ENCODE measurements at regions not wholly inside any gene's neighbourhood (a gene's known extent, or its start where the extent isn't known, plus 50 kb on each side); places are given as distances from the start of the nearest gene placed in this dataset.
"Not testable (repeated sequence)": the region's sequence is repeated elsewhere in the genome, so short reads cannot be mapped to it uniquely, and the experiment has no call there.

DNA sequence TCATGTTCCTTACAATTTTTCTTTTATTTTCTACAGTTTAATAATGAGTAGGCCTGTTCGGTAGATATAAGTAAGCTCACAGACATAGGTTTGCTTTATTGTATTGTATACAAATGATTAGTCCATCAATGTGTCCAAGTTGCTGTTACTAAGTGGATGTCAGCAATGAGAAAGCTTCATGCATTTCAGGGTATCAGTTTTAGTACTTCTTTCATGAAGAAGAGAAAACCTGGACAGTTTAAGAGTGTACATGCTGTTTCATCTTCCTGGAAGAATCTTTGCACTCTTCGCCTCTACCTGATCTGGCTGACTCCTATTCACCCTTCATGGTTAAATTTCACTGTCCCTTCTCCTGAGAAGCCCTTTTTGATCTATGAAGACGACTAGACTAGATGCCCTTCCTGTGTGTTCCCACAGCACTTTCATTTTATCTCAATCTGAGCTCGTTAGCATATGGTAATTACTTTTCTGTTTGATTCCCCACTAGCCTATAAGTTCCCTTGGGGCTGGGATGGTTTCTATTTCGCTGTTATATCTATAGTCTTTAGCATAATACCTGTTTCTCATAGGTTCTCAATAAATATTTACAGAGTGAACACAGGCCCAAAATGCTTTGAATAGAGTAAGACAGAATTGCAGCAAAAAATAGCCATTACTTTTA lies 70.7 kb downstream of the CETN3 start:
- TF ChIP-seq, protein P1, sequence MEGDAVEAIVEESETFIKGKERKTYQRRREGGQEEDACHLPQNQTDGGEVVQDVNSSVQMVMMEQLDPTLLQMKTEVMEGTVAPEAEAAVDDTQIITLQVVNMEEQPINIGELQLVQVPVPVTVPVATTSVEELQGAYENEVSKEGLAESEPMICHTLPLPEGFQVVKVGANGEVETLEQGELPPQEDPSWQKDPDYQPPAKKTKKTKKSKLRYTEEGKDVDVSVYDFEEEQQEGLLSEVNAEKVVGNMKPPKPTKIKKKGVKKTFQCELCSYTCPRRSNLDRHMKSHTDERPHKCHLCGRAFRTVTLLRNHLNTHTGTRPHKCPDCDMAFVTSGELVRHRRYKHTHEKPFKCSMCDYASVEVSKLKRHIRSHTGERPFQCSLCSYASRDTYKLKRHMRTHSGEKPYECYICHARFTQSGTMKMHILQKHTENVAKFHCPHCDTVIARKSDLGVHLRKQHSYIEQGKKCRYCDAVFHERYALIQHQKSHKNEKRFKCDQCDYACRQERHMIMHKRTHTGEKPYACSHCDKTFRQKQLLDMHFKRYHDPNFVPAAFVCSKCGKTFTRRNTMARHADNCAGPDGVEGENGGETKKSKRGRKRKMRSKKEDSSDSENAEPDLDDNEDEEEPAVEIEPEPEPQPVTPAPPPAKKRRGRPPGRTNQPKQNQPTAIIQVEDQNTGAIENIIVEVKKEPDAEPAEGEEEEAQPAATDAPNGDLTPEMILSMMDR (IDR thresholded peaks at IDR 0.05; ENCODE audit: insufficient read depth, low read depth, low read length, missing control alignments): no peak
- H3K4me3 ChIP-seq (ENCODE audit: low read length): no peak overlapping the region
- no peak for DNase-seq (ENCODE audit: low read depth)

- H3K4me3 ChIP-seq (ENCODE audit: low read length): no peak overlapping the region
- no peak for DNase-seq (ENCODE audit: low read depth)
- TF ChIP-seq, protein P1 (IDR thresholded peaks at IDR 0.05; ENCODE audit: insufficient read depth, low read depth, low read length, missing control alignments): no peak
These were observed 72.0 kb downstream of the CETN3 start for GRCh38 chr5:90337449-90338052.

- TF ChIP-seq, protein P1 (IDR thresholded peaks at IDR 0.05; ENCODE audit: insufficient read depth, low read depth, low read length, missing control alignments): no peak
- no peak for DNase-seq (ENCODE audit: low read depth)
These were observed 72.8 kb downstream of the CETN3 start for GRCh38 chr5:90336752-90337151.

DNA sequence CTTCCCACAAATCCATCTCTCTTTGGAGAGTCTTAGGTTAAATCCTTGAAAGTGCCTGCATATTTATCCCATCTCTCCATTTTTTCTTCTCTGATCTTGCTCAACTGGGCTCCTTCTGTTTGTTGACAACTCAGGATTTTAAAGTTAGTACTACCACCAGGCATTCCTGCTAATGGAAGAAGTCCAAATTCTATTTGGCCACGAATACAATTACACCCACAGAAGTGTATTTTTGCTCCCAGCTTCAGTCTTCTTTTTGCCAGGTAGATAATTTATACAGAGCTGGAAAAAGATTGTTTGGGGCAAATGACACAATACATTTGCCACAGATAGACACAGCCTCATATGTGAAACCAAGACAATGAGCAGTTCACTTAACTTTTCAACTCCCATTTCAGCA lies 74.8 kb downstream of the CETN3 start:
- no peak for DNase-seq (ENCODE audit: low read depth)
- TF ChIP-seq, protein P1 (IDR thresholded peaks at IDR 0.05; ENCODE audit: insufficient read depth, low read depth, low read length, missing control alignments): no peak

More at GRCh38 chr5:90336752-90337151, 72.8 kb downstream of the CETN3 start:
- no peak overlapping the region for H3K4me3 ChIP-seq (ENCODE audit: low read length)

DNA sequence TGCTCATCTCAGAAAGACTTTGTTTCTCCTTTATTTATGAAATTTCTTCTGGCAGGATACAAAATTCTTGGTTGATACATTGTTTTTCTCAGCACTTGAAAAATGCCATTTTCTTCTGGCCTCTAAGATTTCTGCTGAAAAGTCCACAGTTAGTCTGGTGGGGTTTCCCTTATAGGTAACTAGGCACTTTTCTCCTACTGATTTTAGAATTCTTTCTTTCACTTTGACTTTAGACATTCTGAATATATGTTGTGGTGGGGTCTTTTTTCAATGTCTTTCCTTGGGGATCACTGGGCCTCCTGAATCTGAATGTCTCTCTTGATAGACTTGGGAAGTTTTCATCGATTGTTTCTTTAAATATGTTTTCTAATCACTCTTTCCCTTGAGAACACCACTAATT lies 79.6 kb downstream of the CETN3 start:
- H3K4me3 ChIP-seq (ENCODE audit: low read length): no peak overlapping the region
- DNase-seq (ENCODE audit: low read depth): no peak
- TF ChIP-seq, protein P1 (IDR thresholded peaks at IDR 0.05; ENCODE audit: insufficient read depth, low read depth, low read length, missing control alignments): no peak

More for the DNA sequence above, 74.8 kb downstream of the CETN3 start:
- H3K4me3 ChIP-seq (ENCODE audit: low read length): no peak overlapping the region

GRCh38 chr5:90326995-90327394 lies 82.6 kb downstream of the CETN3 start:
- DNase-seq (ENCODE audit: low read depth): no peak
- no peak overlapping the region for H3K4me3 ChIP-seq (ENCODE audit: low read length)
- TF ChIP-seq, protein P1 (IDR thresholded peaks at IDR 0.05; ENCODE audit: insufficient read depth, low read depth, low read length, missing control alignments): no peak

DNA sequence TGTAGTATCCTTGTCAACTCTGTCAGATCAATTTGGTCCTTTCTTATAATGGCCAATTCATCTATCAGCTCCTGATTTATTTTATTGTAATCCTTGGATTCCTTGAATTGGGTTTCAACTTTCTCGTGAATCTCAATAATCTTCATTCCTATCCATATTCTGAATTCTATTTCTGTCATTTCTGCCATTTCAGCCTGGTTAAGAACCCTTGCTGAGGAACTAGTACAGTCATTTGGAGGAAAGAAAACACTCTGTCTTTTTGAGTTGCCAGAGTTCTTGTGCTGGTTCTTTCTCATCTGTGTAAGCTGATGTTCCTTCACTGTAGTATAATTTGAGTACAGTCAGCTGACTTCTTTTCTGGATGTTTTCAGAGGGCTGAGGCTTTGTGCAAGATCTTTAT lies 84.5 kb downstream of the CETN3 start:
- TF ChIP-seq, protein P1 (IDR thresholded peaks at IDR 0.05; ENCODE audit: insufficient read depth, low read depth, low read length, missing control alignments): no peak
- DNase-seq (ENCODE audit: low read depth): no peak
- H3K4me3 ChIP-seq (ENCODE audit: low read length): no peak overlapping the region

DNA sequence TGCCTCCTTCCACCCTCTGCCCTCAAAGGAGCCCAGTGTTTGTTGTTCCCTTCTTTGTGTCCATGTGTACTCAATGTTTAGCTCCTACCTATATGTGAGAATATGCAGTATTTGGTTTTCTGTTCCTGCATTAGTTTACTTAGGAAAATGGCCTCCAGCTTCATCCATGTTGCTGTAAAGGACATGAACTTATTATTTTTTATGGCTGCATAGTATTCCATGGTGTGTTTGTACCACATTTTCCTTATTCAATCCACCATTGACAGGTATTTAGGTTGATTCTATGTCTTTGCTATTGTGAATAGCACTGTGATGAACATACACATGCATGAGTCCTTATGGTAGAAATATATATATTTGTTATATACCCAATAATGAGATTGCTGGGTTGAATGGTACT lies 89.2 kb downstream of the CETN3 start:
- H3K4me3 ChIP-seq (ENCODE audit: low read length); DNase-seq (ENCODE audit: low read depth): not testable (repeated sequence)
